Muscle layer of colon (tissue), 2 donors: ENCODE measurements at regions not wholly inside any gene's neighbourhood (a gene's known extent, or its start where the extent isn't known, plus 50 kb on each side); places are given as distances from the start of the nearest gene placed in this dataset.

Source experiments
- H3K27ac ChIP-seq: one replicate; pipeline ENCODE4 v1.7.0; 2013; ENCODE audit warnings: low read depth, mild to moderate bottlenecking, low read length, moderate library complexity
- H3K27me3 ChIP-seq, 2 donors: one replicate each; pipeline ENCODE4 v1.7.0; 2013; ENCODE audit warnings: low read length in 2 of 2, mild to moderate bottlenecking in 2 of 2; ENCODE audit not compliant: insufficient read depth in 2 of 2, control insufficient read depth in 1 of 2
- H3K36me3 ChIP-seq: one replicate; pipeline ENCODE4 v1.7.0; 2013; ENCODE audit warnings: mild to moderate bottlenecking, low read length; ENCODE audit not compliant: insufficient read depth
- H3K4me1 ChIP-seq: one replicate; pipeline ENCODE4 v1.7.0; 2013; ENCODE audit warnings: mild to moderate bottlenecking, low read length; ENCODE audit not compliant: insufficient read depth
- H3K4me3 ChIP-seq, 2 donors: one replicate each; pipeline ENCODE4 v1.7.0; 2013; ENCODE audit warnings: low read length in 2 of 2, low read depth in 1 of 2, mild to moderate bottlenecking in 1 of 2, moderate library complexity in 1 of 2
- H3K9ac ChIP-seq: one replicate; pipeline ENCODE4 v1.7.0; 2013; ENCODE audit warnings: low read length
- H3K9me3 ChIP-seq: one replicate; pipeline ENCODE4 v1.7.0; 2013; ENCODE audit warnings: mild to moderate bottlenecking, low read length
- donor health status: abdominal sarcoma.
- donor health status: Adenocarcinoma of cecum.

- H3K27me3 ChIP-seq: no peaks in the 10 kb centered on the region
- H3K4me3 ChIP-seq: no peak overlapping the region
- H3K36me3 ChIP-seq: no peaks in the 10 kb centered on the region
- H3K27ac ChIP-seq: no peak overlapping the region
- H3K9ac ChIP-seq: no peak overlapping the region
- no peaks in the 10 kb centered on the region for H3K9me3 ChIP-seq
- H3K4me1 ChIP-seq: peaks cover 24% of the 10 kb centered on the region
Measured at GRCh38 chr14:76582447-76582846, 178.8 kb upstream of the VASH1 start.

GRCh38 chr14:76583174-76583573 lies 178.1 kb upstream of the VASH1 start:
- H3K27me3 ChIP-seq: no peaks in the 10 kb centered on the region
- H3K9ac ChIP-seq: no peak overlapping the region
- peaks cover 24% of the 10 kb centered on the region for H3K4me1 ChIP-seq
- no peak overlapping the region for H3K27ac ChIP-seq
- H3K9me3 ChIP-seq: no peaks in the 10 kb centered on the region
- H3K36me3 ChIP-seq: no peaks in the 10 kb centered on the region
- no peak overlapping the region for H3K4me3 ChIP-seq

DNA sequence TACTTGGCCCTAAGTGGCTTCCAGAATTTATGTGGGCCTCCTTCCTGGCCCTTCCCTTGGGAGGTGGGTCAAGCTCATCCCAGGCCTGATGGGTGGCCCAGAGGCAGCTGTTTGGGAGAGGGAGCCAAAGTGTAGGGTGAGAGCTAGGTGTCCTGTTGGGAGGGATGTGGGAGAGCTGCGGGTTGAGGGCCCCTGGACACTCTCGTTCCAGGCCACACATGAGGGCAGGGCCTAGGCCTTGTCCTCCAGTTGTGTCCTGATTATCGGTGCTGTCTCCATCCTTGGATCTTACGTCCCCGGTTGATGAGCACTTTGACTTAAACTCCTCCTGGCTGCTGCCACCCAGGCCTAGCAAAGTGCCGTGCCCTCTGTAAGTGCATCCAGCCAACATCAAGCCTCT lies 177.5 kb upstream of the VASH1 start:
- H3K27ac ChIP-seq: no peak overlapping the region
- no peak overlapping the region for H3K4me3 ChIP-seq
- no peaks in the 10 kb centered on the region for H3K36me3 ChIP-seq
- no peaks in the 10 kb centered on the region for H3K27me3 ChIP-seq
- H3K9ac ChIP-seq: no peak overlapping the region
- peaks cover 24% of the 10 kb centered on the region for H3K4me1 ChIP-seq
- no peaks in the 10 kb centered on the region for H3K9me3 ChIP-seq

DNA sequence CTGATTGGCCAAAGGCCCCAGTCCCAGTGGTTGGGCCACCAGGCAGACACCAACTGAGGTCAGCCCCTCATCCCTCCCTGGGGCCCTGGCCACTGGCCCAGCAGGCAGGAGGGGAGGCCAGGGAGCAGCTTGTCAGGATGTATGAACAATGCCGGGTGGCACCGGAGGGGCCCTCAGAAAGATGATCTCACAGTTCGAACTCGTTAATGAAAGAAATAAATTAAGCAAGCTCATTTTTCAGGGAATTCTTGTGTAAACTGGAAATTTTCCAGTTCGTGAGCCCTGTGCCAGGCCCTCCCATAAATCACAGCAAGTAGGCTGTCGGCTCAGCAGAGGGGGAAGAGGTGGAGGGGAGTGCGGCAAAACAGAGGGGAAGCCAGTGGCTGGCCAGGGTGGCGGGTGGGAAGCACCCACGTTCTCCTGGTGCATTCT lies 177.0 kb upstream of the VASH1 start:
- Histone ChIP-seq H3K4me3 (no peak overlapping the region), H3K9me3 (no peaks in the 10 kb centered on the region)

DNA sequence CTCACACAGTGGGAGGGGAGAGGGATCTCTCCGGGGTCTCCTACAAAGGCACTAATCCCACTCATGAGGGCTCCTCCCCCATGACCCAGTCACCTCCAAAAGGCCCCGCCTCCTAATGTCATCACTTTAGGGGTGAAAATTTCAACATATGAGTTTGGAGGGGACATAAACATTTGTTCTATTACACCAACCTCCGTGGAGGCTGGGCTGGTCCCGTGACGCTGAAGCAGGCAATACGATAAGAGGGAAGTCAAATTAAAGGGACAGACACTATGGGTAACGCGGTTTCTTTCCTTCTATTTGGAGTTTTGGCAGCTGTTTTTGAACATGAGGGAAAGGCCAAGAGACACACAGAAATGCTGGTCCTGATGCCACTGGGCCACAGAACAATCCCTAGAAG lies 175.7 kb upstream of the VASH1 start:
- H3K9me3 ChIP-seq: no peaks in the 10 kb centered on the region
- H3K27ac ChIP-seq: no peak overlapping the region
- no peaks in the 10 kb centered on the region for H3K36me3 ChIP-seq
- H3K4me1 ChIP-seq: peaks cover 17% of the 10 kb centered on the region
- H3K4me3 ChIP-seq: no peak overlapping the region
- no peaks in the 10 kb centered on the region for H3K27me3 ChIP-seq
- no peak overlapping the region for H3K9ac ChIP-seq

More for the DNA sequence above, 177.0 kb upstream of the VASH1 start:
- H3K27me3 ChIP-seq: no peaks in the 10 kb centered on the region
- no peak overlapping the region for H3K9ac ChIP-seq
- no peaks in the 10 kb centered on the region for H3K36me3 ChIP-seq
- H3K27ac ChIP-seq: no peak overlapping the region
- peaks cover 24% of the 10 kb centered on the region for H3K4me1 ChIP-seq

- H3K4me3 ChIP-seq: no peak overlapping the region
- no peak overlapping the region for H3K9ac ChIP-seq
- H3K27ac ChIP-seq: no peak overlapping the region
- H3K27me3 ChIP-seq: no peaks in the 10 kb centered on the region
- H3K4me1 ChIP-seq: peaks cover 21% of the 10 kb centered on the region
- no peaks in the 10 kb centered on the region for H3K9me3 ChIP-seq
- H3K36me3 ChIP-seq: no peaks in the 10 kb centered on the region
Measured at GRCh38 chr14:76589246-76589645, 172.0 kb upstream of the VASH1 start.

GRCh38 chr14:76591266-76591665 lies 170.0 kb upstream of the VASH1 start:
- Histone ChIP-seq H3K9me3 (no peaks in the 10 kb centered on the region), H3K9ac (no peak overlapping the region), H3K4me1 (peaks cover 14% of the 10 kb centered on the region), H3K27ac (no peak overlapping the region), H3K4me3 (no peak overlapping the region), H3K36me3 (no peaks in the 10 kb centered on the region), H3K27me3 (no peaks in the 10 kb centered on the region)

DNA sequence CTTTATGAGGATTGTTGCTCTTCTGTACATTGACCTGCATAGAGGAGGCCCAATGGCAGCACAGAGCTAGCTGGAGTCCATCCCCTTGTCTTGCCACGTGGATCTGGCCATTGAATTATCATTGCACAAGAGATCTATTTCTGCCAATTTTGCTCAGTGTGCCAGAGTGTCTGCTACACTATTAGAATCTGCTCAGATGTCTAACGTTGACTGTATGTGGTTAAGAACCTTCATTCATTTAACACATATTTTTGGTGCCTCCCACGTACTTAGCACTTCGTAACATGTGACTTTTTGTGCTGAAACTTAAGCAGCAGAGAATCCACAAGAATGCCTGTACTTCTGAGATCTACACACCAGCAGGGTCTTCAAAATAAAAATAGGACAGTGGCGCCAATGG lies 166.0 kb upstream of the VASH1 start:
- Histone ChIP-seq H3K9ac (no peak overlapping the region), H3K27me3 (no peaks in the 10 kb centered on the region), H3K4me3 (no peak overlapping the region), H3K9me3 (no peaks in the 10 kb centered on the region), H3K4me1 (peaks cover 49% of the 10 kb centered on the region), H3K27ac (no peak overlapping the region), H3K36me3 (no peaks in the 10 kb centered on the region)

DNA sequence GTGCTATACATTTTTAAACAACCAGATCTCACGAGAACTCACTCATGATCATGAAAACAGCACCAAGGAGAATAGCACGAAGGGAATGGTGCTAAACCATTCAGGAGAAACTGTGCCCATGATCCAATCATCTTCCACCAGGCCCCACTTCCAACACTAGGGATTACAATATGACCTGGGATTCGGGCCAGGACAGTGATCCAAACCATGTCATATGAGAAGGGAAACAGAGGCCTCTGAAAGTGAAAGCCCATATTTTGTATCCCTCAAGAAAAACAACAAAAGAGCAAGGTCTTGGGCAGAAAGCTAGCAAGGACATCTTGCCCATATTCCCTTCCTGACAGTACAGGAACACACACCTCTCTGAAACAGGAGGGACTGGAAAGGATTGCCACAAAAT lies 163.9 kb upstream of the VASH1 start:
- Histone ChIP-seq H3K27ac (peak overlapping the region; percentile 24), H3K36me3 (no peaks in the 10 kb centered on the region), H3K4me3 (no peak overlapping the region), H3K4me1 (peaks cover 35% of the 10 kb centered on the region), H3K27me3 (no peaks in the 10 kb centered on the region), H3K9me3 (no peaks in the 10 kb centered on the region), H3K9ac (no peak overlapping the region)

DNA sequence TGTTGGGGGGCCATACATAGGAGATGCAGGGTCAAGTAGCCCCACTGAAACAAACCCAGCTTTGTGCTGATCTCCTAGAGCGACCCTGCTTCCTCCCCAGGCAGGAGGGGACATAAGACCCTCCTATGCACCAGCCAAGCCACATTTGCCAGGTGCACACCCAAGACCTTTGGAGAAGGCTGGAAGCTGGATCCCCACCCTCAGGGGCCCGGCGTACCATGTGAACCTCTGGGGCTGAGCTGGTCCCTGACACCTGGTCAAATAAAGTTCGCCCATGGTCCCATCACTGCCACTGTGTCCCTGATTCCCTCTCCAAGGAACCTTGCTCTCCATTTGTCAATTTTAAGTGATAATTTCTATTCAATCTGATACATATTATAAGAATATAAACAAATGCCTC lies 162.1 kb upstream of the VASH1 start:
- Histone ChIP-seq H3K9me3 (no peaks in the 10 kb centered on the region), H3K4me3 (no peak overlapping the region), H3K27ac (no peak overlapping the region), H3K9ac (no peak overlapping the region), H3K36me3 (no peaks in the 10 kb centered on the region), H3K4me1 (peaks cover 35% of the 10 kb centered on the region), H3K27me3 (no peaks in the 10 kb centered on the region)

DNA sequence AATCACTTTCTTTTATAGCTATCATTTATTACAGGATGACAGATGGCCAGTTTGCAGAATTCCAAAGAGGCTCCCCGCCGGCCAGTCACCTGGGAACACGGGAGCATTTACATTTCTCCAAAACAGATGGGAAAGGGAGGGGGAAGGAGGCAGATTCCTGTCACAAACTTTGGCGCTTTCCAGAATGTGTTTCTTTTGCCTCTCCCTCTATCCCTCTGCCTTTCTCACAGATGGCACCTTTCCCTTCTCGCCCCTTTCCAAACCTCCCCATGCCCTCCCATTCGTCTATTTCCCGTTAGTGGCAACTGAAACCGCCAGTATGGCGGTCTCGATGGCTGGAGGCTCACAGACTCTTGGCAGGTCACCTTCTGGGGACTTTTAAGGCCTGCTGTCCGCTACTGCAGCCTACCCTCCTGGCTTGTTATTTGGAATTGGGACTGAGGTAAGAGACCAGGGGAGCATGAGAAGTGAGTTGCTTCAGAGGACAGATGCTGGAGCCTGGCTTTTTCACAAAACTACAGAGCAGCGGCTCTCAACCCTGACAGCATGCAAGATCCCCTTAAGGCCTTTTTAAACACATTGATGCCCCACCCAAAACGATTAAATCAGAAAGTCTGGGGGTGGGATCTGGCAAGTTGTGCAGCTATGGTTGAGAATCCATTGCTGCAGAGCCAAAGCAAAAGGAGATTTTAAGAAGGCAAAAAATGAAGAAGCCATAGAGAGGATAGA lies 161.5 kb upstream of the VASH1 start:
- Histone ChIP-seq H3K27me3 (no peaks in the 10 kb centered on the region), H3K4me1 (peaks cover 35% of the 10 kb centered on the region), H3K27ac (no peak overlapping the region), H3K9ac (no peak overlapping the region), H3K9me3 (no peaks in the 10 kb centered on the region), H3K36me3 (no peaks in the 10 kb centered on the region), H3K4me3 (no peak overlapping the region)

DNA sequence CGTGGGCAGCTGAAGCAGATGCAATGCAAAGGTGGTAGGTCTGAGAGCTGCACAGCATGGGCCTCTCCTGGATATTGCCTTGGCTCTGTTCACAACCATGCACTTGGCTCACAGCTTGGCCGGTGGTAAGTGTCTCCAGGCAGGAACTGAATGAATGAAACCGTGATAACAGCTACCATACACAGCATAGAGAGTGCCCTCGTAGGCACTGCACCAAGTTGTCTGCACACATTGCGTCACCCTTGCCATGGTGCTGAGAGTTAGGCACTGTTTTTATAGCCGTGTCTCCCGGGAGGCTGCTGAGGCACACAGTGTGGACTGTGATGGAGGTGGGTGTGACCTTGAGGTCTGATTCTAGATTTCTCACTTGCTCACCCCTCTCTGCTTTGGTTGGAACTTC lies 157.6 kb upstream of the VASH1 start:
- no peak overlapping the region for H3K4me3 ChIP-seq
- H3K4me1 ChIP-seq: peaks cover 16% of the 10 kb centered on the region
- no peak overlapping the region for H3K27ac ChIP-seq
- no peaks in the 10 kb centered on the region for H3K36me3 ChIP-seq
- H3K27me3 ChIP-seq: no peaks in the 10 kb centered on the region
- no peak overlapping the region for H3K9ac ChIP-seq
- no peaks in the 10 kb centered on the region for H3K9me3 ChIP-seq
